ENCODE measurements at regions not wholly inside any gene's neighbourhood (a gene's known extent, or its start where the extent isn't known, plus 50 kb on each side); places are given as distances from the start of the nearest gene placed in this dataset.

GRCh38 chr9:107760469-107761242, 271.1 kb upstream of the KLF4 start:
- H3K9me3 ChIP-seq, result no peaks in the 10 kb centered on the region
- DNase-seq (ENCODE audit: extremely low spot score), result no peak
- 66% methylated on average over 12 of the region's 12 CpGs for WGBS
- peaks cover 0 to 5% (median under 1%) of the 10 kb centered on the region in 4 donors for H3K4me1 ChIP-seq
- intact Hi-C loops (cut with DNase I), result no loop called here
- no peaks in the 10 kb centered on the region for H3K36me3 ChIP-seq
- no peaks in the 10 kb centered on the region for H3K27me3 ChIP-seq
- no peak overlapping the region for H3K4me3 ChIP-seq
- peak overlapping the region in 3 of 4 donors; percentile 40 to 45 (median 43) for H3K27ac ChIP-seq (replicated peaks in 1 of 4)
- TF ChIP-seq POLR2AphosphoS5 (IDR thresholded peaks at IDR 0.05) (no peak), POLR2A (IDR thresholded peaks at IDR 0.05; ENCODE audit: low read depth) (no peak), EP300 (IDR thresholded peaks at IDR 0.05) (no peak)
- TF ChIP-seq, protein P1, sequence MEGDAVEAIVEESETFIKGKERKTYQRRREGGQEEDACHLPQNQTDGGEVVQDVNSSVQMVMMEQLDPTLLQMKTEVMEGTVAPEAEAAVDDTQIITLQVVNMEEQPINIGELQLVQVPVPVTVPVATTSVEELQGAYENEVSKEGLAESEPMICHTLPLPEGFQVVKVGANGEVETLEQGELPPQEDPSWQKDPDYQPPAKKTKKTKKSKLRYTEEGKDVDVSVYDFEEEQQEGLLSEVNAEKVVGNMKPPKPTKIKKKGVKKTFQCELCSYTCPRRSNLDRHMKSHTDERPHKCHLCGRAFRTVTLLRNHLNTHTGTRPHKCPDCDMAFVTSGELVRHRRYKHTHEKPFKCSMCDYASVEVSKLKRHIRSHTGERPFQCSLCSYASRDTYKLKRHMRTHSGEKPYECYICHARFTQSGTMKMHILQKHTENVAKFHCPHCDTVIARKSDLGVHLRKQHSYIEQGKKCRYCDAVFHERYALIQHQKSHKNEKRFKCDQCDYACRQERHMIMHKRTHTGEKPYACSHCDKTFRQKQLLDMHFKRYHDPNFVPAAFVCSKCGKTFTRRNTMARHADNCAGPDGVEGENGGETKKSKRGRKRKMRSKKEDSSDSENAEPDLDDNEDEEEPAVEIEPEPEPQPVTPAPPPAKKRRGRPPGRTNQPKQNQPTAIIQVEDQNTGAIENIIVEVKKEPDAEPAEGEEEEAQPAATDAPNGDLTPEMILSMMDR (IDR thresholded peaks at IDR 0.05), result no peak

- no peaks in the 10 kb centered on the region for H3K9me3 ChIP-seq
- no peak for DNase-seq (ENCODE audit: extremely low spot score)
- H3K4me1 ChIP-seq, result peaks cover 5 to 10% (median 8%) of the 10 kb centered on the region in 4 donors
- WGBS, result 84% methylated on average over 3 of the region's 5 CpGs
- H3K36me3 ChIP-seq, result no peaks in the 10 kb centered on the region
- TF ChIP-seq EP300 (IDR thresholded peaks at IDR 0.05) (no peak), POLR2AphosphoS5 (IDR thresholded peaks at IDR 0.05) (no peak), POLR2A (IDR thresholded peaks at IDR 0.05; ENCODE audit: low read depth) (no peak)
- TF ChIP-seq, protein P1 (IDR thresholded peaks at IDR 0.05), result no peak
- H3K27ac ChIP-seq (replicated peaks in 1 of 4), result peak overlapping the region in 2 of 4 donors; percentile 40 to 45
- intact Hi-C loops (cut with DNase I), result loop anchor here (10.0 kb wide), 2 partner anchors 295 to 385 kb away; no protein-coding TSS in a partner anchor
- no peak overlapping the region for H3K4me3 ChIP-seq
- H3K27me3 ChIP-seq, result no peaks in the 10 kb centered on the region
Observed at GRCh38 chr9:107759823-107760166, 270.2 kb upstream of the KLF4 start.

GRCh38 chr9:107759009-107759822, 269.6 kb upstream of the KLF4 start:
- no peaks in the 10 kb centered on the region for H3K9me3 ChIP-seq
- DNase-seq (ENCODE audit: extremely low spot score), result no peak
- WGBS, result 95% methylated on average over 5 of the region's 5 CpGs
- no peaks in the 10 kb centered on the region for H3K27me3 ChIP-seq
- intact Hi-C loops (cut with DNase I), result loop anchor here (10.0 kb wide), 2 partner anchors 296 to 386 kb away; no protein-coding TSS in a partner anchor
- peaks cover 5 to 10% (median 8%) of the 10 kb centered on the region in 4 donors for H3K4me1 ChIP-seq
- no peak overlapping the region for H3K27ac ChIP-seq (replicated peaks in 1 of 4)
- TF ChIP-seq, protein P1 (IDR thresholded peaks at IDR 0.05), result no peak
- no peak for TF ChIP-seq EP300 (IDR thresholded peaks at IDR 0.05)
- TF ChIP-seq POLR2AphosphoS5 (IDR thresholded peaks at IDR 0.05), result no peak
- TF ChIP-seq POLR2A (IDR thresholded peaks at IDR 0.05; ENCODE audit: low read depth), result no peak
- no peak overlapping the region for H3K4me3 ChIP-seq
- no peaks in the 10 kb centered on the region for H3K36me3 ChIP-seq

- Histone ChIP-seq H3K9me3 (no peaks in the 10 kb centered on the region), H3K27me3 (no peaks in the 10 kb centered on the region), H3K4me3 (no peak overlapping the region), H3K36me3 (no peaks in the 10 kb centered on the region), H3K27ac (replicated peaks in 1 of 4) (no peak overlapping the region), H3K4me1 (peaks cover 15 to 27% (median 24%) of the 10 kb centered on the region in 4 donors)
- intact Hi-C loops (cut with DNase I), result loop anchor here (10.0 kb wide), 2 partner anchors 299 to 389 kb away; no protein-coding TSS in a partner anchor
- no peak for TF ChIP-seq POLR2A (IDR thresholded peaks at IDR 0.05; ENCODE audit: low read depth)
- no peak for TF ChIP-seq EP300 (IDR thresholded peaks at IDR 0.05)
- TF ChIP-seq, protein P1 (IDR thresholded peaks at IDR 0.05), result no peak
- TF ChIP-seq POLR2AphosphoS5 (IDR thresholded peaks at IDR 0.05), result no peak
- no peak for DNase-seq (ENCODE audit: extremely low spot score)
- 100% methylated on average over 1 of the region's 1 CpG for WGBS
Observed at GRCh38 chr9:107756091-107756490, 266.5 kb upstream of the KLF4 start.
